GM12875 (cell line): ENCODE measurements at regions not wholly inside any gene's neighbourhood (a gene's known extent, or its start where the extent isn't known, plus 50 kb on each side); places are given as distances from the start of the nearest gene placed in this dataset.

ENCODE experiments used
- H3K4me3 ChIP-seq: one replicate; pipeline ENCODE4 v1.5.1; 2011; ENCODE audit warnings: low read depth, low read length, control low read depth
- CTCF ChIP-seq: IDR thresholded peaks from 2 replicates; pipeline ENCODE4 v1.5.1; 2011; ENCODE audit warnings: low read depth, mild to moderate bottlenecking, control low read depth, inconsistent platforms, low read length, moderate library complexity, borderline replicate concordance; ENCODE audit not compliant: insufficient read depth

- TF ChIP-seq CTCF, result no peak
- no peak overlapping the region for H3K4me3 ChIP-seq
These were observed 133.6 kb downstream of the ADSS2 start for GRCh38 chr1:244318078-244318477.

- no peak overlapping the region for H3K4me3 ChIP-seq
- TF ChIP-seq CTCF, result no peak
These were observed 133.2 kb downstream of the ADSS2 start for GRCh38 chr1:244318512-244318911.

GRCh38 chr1:244319283-244320132, 132.2 kb downstream of the ADSS2 start:
- no peak overlapping the region for H3K4me3 ChIP-seq

GRCh38 chr1:244322181-244322580, 129.5 kb downstream of the ADSS2 start:
- TF ChIP-seq CTCF, result no peak
- H3K4me3 ChIP-seq, result no peak overlapping the region

More at GRCh38 chr1:244319283-244320132, 132.2 kb downstream of the ADSS2 start:
- no peak for TF ChIP-seq CTCF

GRCh38 chr1:244322791-244323521, 128.8 kb downstream of the ADSS2 start:
- no peak overlapping the region for H3K4me3 ChIP-seq
- TF ChIP-seq CTCF, result no peak

GRCh38 chr1:244324176-244324883, 127.4 kb downstream of the ADSS2 start:
- H3K4me3 ChIP-seq, result no peak overlapping the region
- no peak for TF ChIP-seq CTCF
